SK-N-SH treated with all-trans-retinoic acid at 6 μM for 48 hours (cell line): ENCODE measurements at regions not wholly inside any gene's neighbourhood (a gene's known extent, or its start where the extent isn't known, plus 50 kb on each side); places are given as distances from the start of the nearest gene placed in this dataset.
A peak's percentile ranks its signal among the peaks of the same experiment; 100 is the strongest.

Experiments used
- ATAC-seq: fragments of 200-7000 bp; cut with Tn5 transposase; 3 replicates; pipeline ENCODE4 v1.9.1; 2020; ENCODE audit warnings: mild to moderate bottlenecking, moderate library complexity
- ARNTL ChIP-seq: fragments of 450-650 bp; formaldehyde crosslinking; IDR thresholded peaks from 2 replicates; pipeline ENCODE4 v1.5.0; 2020; ENCODE audit warnings: low read depth, mild to moderate bottlenecking, moderate library complexity, borderline replicate concordance
- BACH2 ChIP-seq: fragments of 250-450 bp; sonication (Bioruptor Pico); IDR thresholded peaks from 2 replicates; pipeline ENCODE4 v1.9.0; 2021; ENCODE audit warnings: mild to moderate bottlenecking, borderline replicate concordance
- ESRRG ChIP-seq: fragments of 250-450 bp; sonication (Bioruptor Pico); IDR thresholded peaks from 2 replicates; pipeline ENCODE4 v1.6.1; 2021; ENCODE audit warnings: mild to moderate bottlenecking
- GLIS3 ChIP-seq: fragments of 250-450 bp; sonication (Bioruptor Pico); IDR thresholded peaks from 2 replicates; pipeline ENCODE4 v1.5.0; 2020; ENCODE audit warnings: mild to moderate bottlenecking, moderate library complexity
- ISL1 ChIP-seq: fragments of 250-450 bp; sonication (Bioruptor Pico); IDR thresholded peaks from 2 replicates; pipeline ENCODE4 v2.1.2; 2022; ENCODE audit warnings: mild to moderate bottlenecking, moderate library complexity
- OSR1 ChIP-seq: fragments of 250-450 bp; sonication (Bioruptor Pico); IDR thresholded peaks from 2 replicates; pipeline ENCODE4 v1.8.0; 2022; ENCODE audit warnings: moderate library complexity, mild to moderate bottlenecking, inconsistent platforms
- PATZ1 ChIP-seq: fragments of 250-450 bp; sonication (Bioruptor Pico); IDR thresholded peaks from 2 replicates; pipeline ENCODE4 v1.8.0; 2020; ENCODE audit warnings: mild to moderate bottlenecking, moderate library complexity, borderline replicate concordance
- POU6F1 ChIP-seq: fragments of 250-450 bp; sonication (Bioruptor Pico); IDR thresholded peaks from 2 replicates; pipeline ENCODE4 v1.8.0; 2021; ENCODE audit warnings: low read depth, mild to moderate bottlenecking, moderate library complexity, borderline replicate concordance
- PPARA ChIP-seq: fragments of 250-450 bp; sonication (Bioruptor Pico); IDR thresholded peaks from 2 replicates; pipeline ENCODE4 v1.5.0; 2020; ENCODE audit warnings: mild to moderate bottlenecking, borderline replicate concordance
- SNAI2 ChIP-seq: fragments of 250-450 bp; sonication (Bioruptor Pico); IDR thresholded peaks from 2 replicates; pipeline ENCODE4 v1.5.0; 2020; ENCODE audit warnings: mild to moderate bottlenecking, moderate library complexity
- TCF4 ChIP-seq: fragments of 250-450 bp; sonication (Bioruptor Pico); IDR thresholded peaks from 2 replicates; pipeline ENCODE4 v1.8.0; 2021; ENCODE audit warnings: mild to moderate bottlenecking, moderate library complexity, borderline replicate concordance
- TOX ChIP-seq: fragments of 250-450 bp; sonication (Bioruptor Pico); IDR thresholded peaks from 2 replicates; pipeline ENCODE4 v1.8.0; 2021; ENCODE audit warnings: mild to moderate bottlenecking, moderate library complexity, borderline replicate concordance
- ZC3H10 ChIP-seq: fragments of 250-450 bp; sonication (Bioruptor Pico); IDR thresholded peaks from 2 replicates; pipeline ENCODE4 v1.5.1; 2021; ENCODE audit warnings: mild to moderate bottlenecking, moderate library complexity
- ZFP3 ChIP-seq: fragments of 250-450 bp; sonication (Bioruptor Pico); IDR thresholded peaks from 2 replicates; pipeline ENCODE4 v1.5.0; 2020; ENCODE audit warnings: mild to moderate bottlenecking, moderate library complexity
- ZFP30 ChIP-seq: fragments of 450-650 bp; formaldehyde crosslinking; IDR thresholded peaks from 2 replicates; pipeline ENCODE4 v1.5.0; 2022; ENCODE audit warnings: mild to moderate bottlenecking, moderate library complexity
- ZNF565 ChIP-seq: fragments of 450-650 bp; formaldehyde crosslinking; conservative IDR thresholded peaks from 2 replicates; pipeline ENCODE4 v1.5.0; 2020; ENCODE audit warnings: low read depth, mild to moderate bottlenecking, moderate library complexity
- ZNF70 ChIP-seq: fragments of 450-650 bp; formaldehyde crosslinking; IDR thresholded peaks from 2 replicates; pipeline ENCODE4 v1.5.0; 2020; ENCODE audit warnings: mild to moderate bottlenecking, moderate library complexity
- ZNF8 ChIP-seq: fragments of 450-650 bp; formaldehyde crosslinking; IDR thresholded peaks from 2 replicates; pipeline ENCODE4 v1.5.0; 2020; ENCODE audit warnings: mild to moderate bottlenecking, moderate library complexity
- TF ChIP-seq, protein P1 (sequence below): fragments of 250-450 bp; sonication (Bioruptor Pico); IDR thresholded peaks from 2 replicates; pipeline ENCODE4 v1.5.1; 2020; ENCODE audit warnings: low read depth, mild to moderate bottlenecking, moderate library complexity
- TF ChIP-seq, protein P2 (sequence below): fragments of 250-450 bp; sonication (Bioruptor Pico); IDR thresholded peaks from 2 replicates; pipeline ENCODE4 v1.5.1; 2021; ENCODE audit warnings: mild to moderate bottlenecking, moderate library complexity

DNA sequence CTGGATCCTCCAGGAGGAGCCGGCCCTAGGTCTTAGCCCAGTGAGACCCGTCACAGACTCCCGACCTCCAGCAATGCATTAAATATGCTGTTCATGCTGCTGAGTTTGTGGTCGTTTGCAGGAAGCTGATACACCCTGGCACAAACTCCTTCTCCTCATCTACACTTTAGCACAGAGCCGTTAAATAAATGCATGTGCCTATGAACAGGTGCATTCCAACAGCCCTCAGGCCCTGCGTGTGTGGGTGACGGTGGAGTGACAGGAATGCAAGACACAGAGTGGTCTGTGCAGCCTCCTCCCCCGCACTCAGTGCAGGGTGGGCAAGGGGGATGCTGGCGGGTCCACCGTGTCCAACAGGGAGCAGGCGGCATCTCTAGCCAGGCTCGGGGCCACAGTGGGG lies 106.6 kb upstream of the TMPRSS2 start:
- no peak for TF ChIP-seq ARNTL (CRISPR knock-in tag)
- no peak for TF ChIP-seq BACH2 (CRISPR knock-in tag)
- no peak for TF ChIP-seq ZC3H10
- no peak for TF ChIP-seq PATZ1 (CRISPR knock-in tag)
- no peak for TF ChIP-seq ZFP30 (CRISPR knock-in tag)
- TF ChIP-seq ISL1 (CRISPR knock-in tag): no peak
- TF ChIP-seq POU6F1 (CRISPR knock-in tag): no peak
- no peak for TF ChIP-seq TCF4 (CRISPR knock-in tag)
- TF ChIP-seq ZFP3 (CRISPR knock-in tag): no peak
- no peak for TF ChIP-seq GLIS3 (CRISPR knock-in tag)
- no peak for TF ChIP-seq ZNF565 (CRISPR knock-in tag)
- TF ChIP-seq ZNF8 (CRISPR knock-in tag): no peak
- no peak for TF ChIP-seq ESRRG (CRISPR knock-in tag)
- TF ChIP-seq OSR1 (CRISPR knock-in tag): no peak
- ATAC-seq: no peak

- TF ChIP-seq OSR1 (CRISPR knock-in tag) (no peak), GLIS3 (CRISPR knock-in tag) (no peak), SNAI2 (CRISPR knock-in tag) (no peak), ZNF70 (no peak), PPARA (CRISPR knock-in tag) (no peak), ZFP3 (CRISPR knock-in tag) (no peak), TOX (CRISPR knock-in tag) (no peak), ZNF8 (CRISPR knock-in tag) (no peak)
- no peak for ATAC-seq
These were observed 105.6 kb upstream of the TMPRSS2 start for GRCh38 chr21:41613533-41613909.

DNA sequence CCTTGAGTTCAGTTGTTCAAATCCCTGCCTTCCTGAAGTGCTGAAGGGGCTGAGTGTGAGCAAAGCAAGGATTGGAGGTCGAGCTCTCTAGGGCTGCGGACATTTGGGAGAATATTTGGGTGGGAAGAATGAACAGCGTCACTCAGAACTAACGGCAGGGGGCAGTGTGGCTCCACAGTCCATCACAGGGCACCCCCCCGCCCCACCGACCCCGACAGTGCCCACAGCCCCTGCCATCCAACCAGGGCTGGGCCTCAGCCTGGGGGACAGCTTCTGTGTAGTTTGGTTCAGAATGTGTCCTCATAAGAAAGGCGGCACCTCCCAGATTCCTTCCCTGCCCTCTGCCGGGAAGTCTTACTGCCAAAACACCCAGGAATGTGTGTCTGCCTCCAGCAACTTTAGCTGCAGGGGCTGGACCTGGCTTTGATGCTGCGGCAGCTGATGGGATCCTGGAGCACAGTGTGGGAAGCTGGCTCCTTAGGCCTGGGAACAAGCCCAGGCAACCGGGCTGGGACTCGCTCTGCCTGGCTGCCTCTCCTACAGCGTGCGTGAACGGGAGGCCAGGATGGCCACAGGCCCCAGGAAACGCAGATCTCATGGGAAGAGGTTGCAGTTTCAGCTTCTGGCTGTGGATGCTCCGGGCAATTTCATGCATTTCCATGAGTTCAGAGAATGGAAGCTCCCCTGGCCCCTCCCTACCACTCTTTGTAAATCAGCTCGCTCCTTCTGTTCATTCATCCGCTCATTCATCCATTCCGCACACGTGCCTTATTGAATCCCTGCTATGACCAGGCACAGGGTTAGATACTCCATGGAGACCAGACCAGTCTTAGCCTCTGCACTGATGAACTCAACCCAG lies 104.9 kb upstream of the TMPRSS2 start:
- TF ChIP-seq, protein P1, sequence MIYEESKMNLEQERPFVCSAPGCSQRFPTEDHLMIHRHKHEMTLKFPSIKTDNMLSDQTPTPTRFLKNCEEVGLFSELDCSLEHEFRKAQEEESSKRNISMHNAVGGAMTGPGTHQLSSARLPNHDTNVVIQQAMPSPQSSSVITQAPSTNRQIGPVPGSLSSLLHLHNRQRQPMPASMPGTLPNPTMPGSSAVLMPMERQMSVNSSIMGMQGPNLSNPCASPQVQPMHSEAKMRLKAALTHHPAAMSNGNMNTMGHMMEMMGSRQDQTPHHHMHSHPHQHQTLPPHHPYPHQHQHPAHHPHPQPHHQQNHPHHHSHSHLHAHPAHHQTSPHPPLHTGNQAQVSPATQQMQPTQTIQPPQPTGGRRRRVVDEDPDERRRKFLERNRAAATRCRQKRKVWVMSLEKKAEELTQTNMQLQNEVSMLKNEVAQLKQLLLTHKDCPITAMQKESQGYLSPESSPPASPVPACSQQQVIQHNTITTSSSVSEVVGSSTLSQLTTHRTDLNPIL: no peak
- TF ChIP-seq PPARA (CRISPR knock-in tag) (no peak), ZFP3 (CRISPR knock-in tag) (no peak), PATZ1 (CRISPR knock-in tag) (no peak; the same call in 1 of the 2 replicates), POU6F1 (CRISPR knock-in tag) (no peak), ZC3H10 (no peak), ZNF565 (CRISPR knock-in tag) (no peak), TOX (CRISPR knock-in tag) (no peak), ZFP30 (CRISPR knock-in tag) (no peak), ARNTL (CRISPR knock-in tag) (no peak), ESRRG (CRISPR knock-in tag) (no peak), GLIS3 (CRISPR knock-in tag) (no peak), ISL1 (CRISPR knock-in tag) (no peak)
- TF ChIP-seq, protein P2, sequence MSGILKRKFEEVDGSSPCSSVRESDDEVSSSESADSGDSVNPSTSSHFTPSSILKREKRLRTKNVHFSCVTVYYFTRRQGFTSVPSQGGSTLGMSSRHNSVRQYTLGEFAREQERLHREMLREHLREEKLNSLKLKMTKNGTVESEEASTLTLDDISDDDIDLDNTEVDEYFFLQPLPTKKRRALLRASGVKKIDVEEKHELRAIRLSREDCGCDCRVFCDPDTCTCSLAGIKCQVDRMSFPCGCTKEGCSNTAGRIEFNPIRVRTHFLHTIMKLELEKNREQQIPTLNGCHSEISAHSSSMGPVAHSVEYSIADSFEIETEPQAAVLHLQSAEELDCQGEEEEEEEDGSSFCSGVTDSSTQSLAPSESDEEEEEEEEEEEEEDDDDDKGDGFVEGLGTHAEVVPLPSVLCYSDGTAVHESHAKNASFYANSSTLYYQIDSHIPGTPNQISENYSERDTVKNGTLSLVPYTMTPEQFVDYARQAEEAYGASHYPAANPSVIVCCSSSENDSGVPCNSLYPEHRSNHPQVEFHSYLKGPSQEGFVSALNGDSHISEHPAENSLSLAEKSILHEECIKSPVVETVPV (CRISPR knock-in tag): no peak
- ATAC-seq: peak; percentile 68
